ENCODE measurements at regions not wholly inside any gene's neighbourhood (a gene's known extent, or its start where the extent isn't known, plus 50 kb on each side); places are given as distances from the start of the nearest gene placed in this dataset.

- H3K4me3 Mint-ChIP-seq = no peak overlapping the region
- ATAC-seq = no peak
These were observed 147.1 kb upstream of the GBE1 start for GRCh38 chr3:81908561-81908960.

GRCh38 chr3:81898336-81898735 is 136.9 kb upstream of the GBE1 start:
- no peak overlapping the region for H3K27ac Mint-ChIP-seq
- ATAC-seq (no peak), DNase-seq (no peak)
- no peak overlapping the region for H3K4me3 Mint-ChIP-seq
- no peaks in the 10 kb centered on the region for H3K36me3 Mint-ChIP-seq (ENCODE audit: low read depth)
- no peaks in the 10 kb centered on the region for H3K9me3 Mint-ChIP-seq
- H3K27me3 Mint-ChIP-seq = no peaks in the 10 kb centered on the region
- H3K4me1 Mint-ChIP-seq = no peaks in the 10 kb centered on the region

More at GRCh38 chr3:81908561-81908960, 147.1 kb upstream of the GBE1 start:
- H3K27me3 Mint-ChIP-seq = peaks cover 6% of the 10 kb centered on the region
- DNase-seq = no peak
- H3K4me1 Mint-ChIP-seq = no peaks in the 10 kb centered on the region
- no peaks in the 10 kb centered on the region for H3K9me3 Mint-ChIP-seq
- H3K27ac Mint-ChIP-seq = no peak overlapping the region
- H3K36me3 Mint-ChIP-seq (ENCODE audit: low read depth) = no peaks in the 10 kb centered on the region

GRCh38 chr3:81894598-81894997 is 133.2 kb upstream of the GBE1 start:
- ATAC-seq (no peak), DNase-seq (no peak)
- Mint-ChIP-seq H3K4me1 (no peaks in the 10 kb centered on the region), H3K4me3 (no peak overlapping the region), H3K27ac (no peak overlapping the region), H3K9me3 (no peaks in the 10 kb centered on the region), H3K27me3 (no peaks in the 10 kb centered on the region), H3K36me3 (ENCODE audit: low read depth) (no peaks in the 10 kb centered on the region)

- DNase-seq (no peak), ATAC-seq (no peak)
- Mint-ChIP-seq H3K4me1 (no peaks in the 10 kb centered on the region), H3K9me3 (no peaks in the 10 kb centered on the region), H3K27ac (no peak overlapping the region), H3K36me3 (ENCODE audit: low read depth) (no peaks in the 10 kb centered on the region), H3K4me3 (no peak overlapping the region), H3K27me3 (no peaks in the 10 kb centered on the region)
These were observed 129.8 kb upstream of the GBE1 start for GRCh38 chr3:81891055-81891895.

- Mint-ChIP-seq H3K9me3 (no peaks in the 10 kb centered on the region), H3K27me3 (no peaks in the 10 kb centered on the region), H3K36me3 (ENCODE audit: low read depth) (no peaks in the 10 kb centered on the region), H3K4me3 (no peak overlapping the region), H3K27ac (no peak overlapping the region), H3K4me1 (no peaks in the 10 kb centered on the region)
- ATAC-seq = no peak
- DNase-seq = no peak
These were observed 127.6 kb upstream of the GBE1 start for GRCh38 chr3:81888914-81889557.

- DNase-seq (no peak), ATAC-seq (no peak)
- Mint-ChIP-seq H3K4me1 (no peaks in the 10 kb centered on the region), H3K36me3 (ENCODE audit: low read depth) (no peaks in the 10 kb centered on the region), H3K27ac (no peak overlapping the region), H3K9me3 (no peaks in the 10 kb centered on the region), H3K27me3 (no peaks in the 10 kb centered on the region), H3K4me3 (no peak overlapping the region)
These were observed 126.0 kb upstream of the GBE1 start for GRCh38 chr3:81887448-81887847.

GRCh38 chr3:81886081-81886480 is 124.6 kb upstream of the GBE1 start:
- H3K4me1 Mint-ChIP-seq = no peaks in the 10 kb centered on the region
- no peaks in the 10 kb centered on the region for H3K27me3 Mint-ChIP-seq
- DNase-seq = no peak
- no peak overlapping the region for H3K27ac Mint-ChIP-seq
- H3K4me3 Mint-ChIP-seq = no peak overlapping the region
- peaks cover under 1% of the 10 kb centered on the region for H3K9me3 Mint-ChIP-seq
- no peaks in the 10 kb centered on the region for H3K36me3 Mint-ChIP-seq (ENCODE audit: low read depth)
- ATAC-seq = no peak

GRCh38 chr3:81884791-81885190 is 123.3 kb upstream of the GBE1 start:
- H3K27me3 Mint-ChIP-seq = no peaks in the 10 kb centered on the region
- H3K27ac Mint-ChIP-seq = no peak overlapping the region
- no peak overlapping the region for H3K4me3 Mint-ChIP-seq
- no peaks in the 10 kb centered on the region for H3K36me3 Mint-ChIP-seq (ENCODE audit: low read depth)
- H3K4me1 Mint-ChIP-seq = no peaks in the 10 kb centered on the region
- no peak for DNase-seq
- peaks cover 5% of the 10 kb centered on the region for H3K9me3 Mint-ChIP-seq
- ATAC-seq = no peak

- Mint-ChIP-seq H3K9me3 (peaks cover 11% of the 10 kb centered on the region), H3K27ac (no peak overlapping the region), H3K36me3 (ENCODE audit: low read depth) (no peaks in the 10 kb centered on the region), H3K4me1 (no peaks in the 10 kb centered on the region), H3K27me3 (no peaks in the 10 kb centered on the region), H3K4me3 (no peak overlapping the region)
- DNase-seq (no peak), ATAC-seq (no peak)
These were observed 115.4 kb upstream of the GBE1 start for GRCh38 chr3:81876826-81877225.

GRCh38 chr3:81874738-81875137 is 113.3 kb upstream of the GBE1 start:
- H3K4me3 Mint-ChIP-seq = no peak overlapping the region
- H3K27me3 Mint-ChIP-seq = no peaks in the 10 kb centered on the region
- H3K4me1 Mint-ChIP-seq = no peaks in the 10 kb centered on the region
- H3K36me3 Mint-ChIP-seq (ENCODE audit: low read depth) = no peaks in the 10 kb centered on the region
- no peak overlapping the region for H3K27ac Mint-ChIP-seq
- DNase-seq (no peak), ATAC-seq (no peak)
- peaks cover 7% of the 10 kb centered on the region for H3K9me3 Mint-ChIP-seq

GRCh38 chr3:81872566-81872965 is 111.1 kb upstream of the GBE1 start:
- ATAC-seq (no peak), DNase-seq (no peak)
- H3K27ac Mint-ChIP-seq = no peak overlapping the region
- no peaks in the 10 kb centered on the region for H3K4me1 Mint-ChIP-seq
- no peak overlapping the region for H3K4me3 Mint-ChIP-seq
- H3K27me3 Mint-ChIP-seq = no peaks in the 10 kb centered on the region
- no peaks in the 10 kb centered on the region for H3K36me3 Mint-ChIP-seq (ENCODE audit: low read depth)
- H3K9me3 Mint-ChIP-seq = peaks cover under 1% of the 10 kb centered on the region

- Mint-ChIP-seq H3K27ac (no peak overlapping the region), H3K27me3 (no peaks in the 10 kb centered on the region), H3K36me3 (ENCODE audit: low read depth) (no peaks in the 10 kb centered on the region), H3K9me3 (no peaks in the 10 kb centered on the region), H3K4me3 (no peak overlapping the region), H3K4me1 (no peaks in the 10 kb centered on the region)
- ATAC-seq (no peak), DNase-seq (no peak)
These were observed 110.1 kb upstream of the GBE1 start for GRCh38 chr3:81871358-81872155.

GRCh38 chr3:81869382-81869781 is 107.9 kb upstream of the GBE1 start:
- ATAC-seq (no peak), DNase-seq (no peak)
- H3K4me3 Mint-ChIP-seq = no peak overlapping the region
- H3K4me1 Mint-ChIP-seq = no peaks in the 10 kb centered on the region
- H3K27me3 Mint-ChIP-seq = peaks cover 2% of the 10 kb centered on the region
- no peaks in the 10 kb centered on the region for H3K9me3 Mint-ChIP-seq
- no peaks in the 10 kb centered on the region for H3K36me3 Mint-ChIP-seq (ENCODE audit: low read depth)
- no peak overlapping the region for H3K27ac Mint-ChIP-seq

GRCh38 chr3:81868597-81868996 is 107.2 kb upstream of the GBE1 start:
- peaks cover 4% of the 10 kb centered on the region for H3K27me3 Mint-ChIP-seq
- no peak for ATAC-seq

GRCh38 chr3:81867875-81868274 is 106.4 kb upstream of the GBE1 start:
- peaks cover 4% of the 10 kb centered on the region for H3K27me3 Mint-ChIP-seq
- no peaks in the 10 kb centered on the region for H3K9me3 Mint-ChIP-seq
- H3K36me3 Mint-ChIP-seq (ENCODE audit: low read depth) = no peaks in the 10 kb centered on the region
- no peaks in the 10 kb centered on the region for H3K4me1 Mint-ChIP-seq
- ATAC-seq = no peak
- H3K4me3 Mint-ChIP-seq = no peak overlapping the region
- DNase-seq = no peak
- no peak overlapping the region for H3K27ac Mint-ChIP-seq

More at GRCh38 chr3:81868597-81868996, 107.2 kb upstream of the GBE1 start:
- H3K36me3 Mint-ChIP-seq (ENCODE audit: low read depth) = no peaks in the 10 kb centered on the region
- H3K4me3 Mint-ChIP-seq = no peak overlapping the region
- DNase-seq = no peak
- no peak overlapping the region for H3K27ac Mint-ChIP-seq
- H3K9me3 Mint-ChIP-seq = no peaks in the 10 kb centered on the region
- H3K4me1 Mint-ChIP-seq = no peaks in the 10 kb centered on the region
